ENCODE measurements at regions not wholly inside any gene's neighbourhood (a gene's known extent, or its start where the extent isn't known, plus 50 kb on each side); places are given as distances from the start of the nearest gene placed in this dataset.

GRCh38 chr2:217299590-217299989 lies 439.7 kb upstream of the TNP1 start:
- DNase-seq (ENCODE audit: low spot score), result no peak

- DNase-seq (ENCODE audit: low spot score), result no peak
Observed at GRCh38 chr2:217297096-217297495, 437.2 kb upstream of the TNP1 start.

GRCh38 chr2:217294818-217295217 lies 435.0 kb upstream of the TNP1 start:
- no peak for DNase-seq (ENCODE audit: low spot score)

GRCh38 chr2:217294211-217294610 lies 434.3 kb upstream of the TNP1 start:
- DNase-seq (ENCODE audit: low spot score), result no peak

- DNase-seq (ENCODE audit: low spot score), result no peak
Observed at GRCh38 chr2:217293607-217294006, 433.7 kb upstream of the TNP1 start.

- no peak for DNase-seq (ENCODE audit: low spot score)
Observed at GRCh38 chr2:217293046-217293445, 433.2 kb upstream of the TNP1 start.

GRCh38 chr2:217291259-217291658 lies 431.4 kb upstream of the TNP1 start:
- peak; percentile 79 for DNase-seq (ENCODE audit: low spot score)

- DNase-seq (ENCODE audit: low spot score), result no peak
Observed at GRCh38 chr2:217290467-217290866, 430.6 kb upstream of the TNP1 start.

- no peak for DNase-seq (ENCODE audit: low spot score)
Observed at GRCh38 chr2:217289907-217290280, 430.0 kb upstream of the TNP1 start.

- no peak for DNase-seq (ENCODE audit: low spot score)
Observed at GRCh38 chr2:217289177-217289906, 429.5 kb upstream of the TNP1 start.

GRCh38 chr2:217288472-217289063 lies 428.7 kb upstream of the TNP1 start:
- no peak for DNase-seq (ENCODE audit: low spot score)

- peak; percentile 65 for DNase-seq (ENCODE audit: low spot score)
Observed at GRCh38 chr2:217286833-217287232, 427.0 kb upstream of the TNP1 start.

- no peak for DNase-seq (ENCODE audit: low spot score)
Observed at GRCh38 chr2:217285926-217286325, 426.1 kb upstream of the TNP1 start.

GRCh38 chr2:217283460-217283859 lies 423.6 kb upstream of the TNP1 start:
- no peak for DNase-seq (ENCODE audit: low spot score)

GRCh38 chr2:217282531-217282930 lies 422.7 kb upstream of the TNP1 start:
- peak; percentile 49 for DNase-seq (ENCODE audit: low spot score)

GRCh38 chr2:217279556-217279955 lies 419.7 kb upstream of the TNP1 start:
- peak; percentile 90 for DNase-seq (ENCODE audit: low spot score)

- DNase-seq (ENCODE audit: low spot score), result no peak
Observed at GRCh38 chr2:217279140-217279539, 419.3 kb upstream of the TNP1 start.

- DNase-seq (ENCODE audit: low spot score), result peak; percentile 64
Observed at GRCh38 chr2:217277646-217278398, 418.0 kb upstream of the TNP1 start.

- no peak for DNase-seq (ENCODE audit: low spot score)
Observed at GRCh38 chr2:217276433-217276832, 416.6 kb upstream of the TNP1 start.

GRCh38 chr2:217275091-217275490 lies 415.2 kb upstream of the TNP1 start:
- DNase-seq (ENCODE audit: low spot score), result no peak

- no peak for DNase-seq (ENCODE audit: low spot score)
Observed at GRCh38 chr2:217274578-217274977, 414.7 kb upstream of the TNP1 start.

GRCh38 chr2:217273851-217274250 lies 414.0 kb upstream of the TNP1 start:
- DNase-seq (ENCODE audit: low spot score), result no peak

- DNase-seq (ENCODE audit: low spot score), result no peak
Observed at GRCh38 chr2:217273162-217273561, 413.3 kb upstream of the TNP1 start.
